GM18505 (cell line): ENCODE measurements at regions not wholly inside any gene's neighbourhood (a gene's known extent, or its start where the extent isn't known, plus 50 kb on each side); places are given as distances from the start of the nearest gene placed in this dataset.

Experiments
- ATAC-seq: cut with Tn5 transposase; IDR thresholded peaks from one replicate; pipeline ENCODE4 v1.9.1; 2021; ENCODE audit not compliant: unreplicated experiment
- POLR2A ChIP-seq: IDR thresholded peaks from 4 replicates; pipeline ENCODE4 v1.6.1; 2011; ENCODE audit warnings: borderline replicate concordance; ENCODE audit not compliant: insufficient read depth, insufficient read length; ENCODE audit errors: extremely low read depth

- ATAC-seq = no peak
- TF ChIP-seq POLR2A = no peak
Measured at GRCh38 chr4:171181090-171181489, 632.1 kb upstream of the GALNTL6 start.

DNA sequence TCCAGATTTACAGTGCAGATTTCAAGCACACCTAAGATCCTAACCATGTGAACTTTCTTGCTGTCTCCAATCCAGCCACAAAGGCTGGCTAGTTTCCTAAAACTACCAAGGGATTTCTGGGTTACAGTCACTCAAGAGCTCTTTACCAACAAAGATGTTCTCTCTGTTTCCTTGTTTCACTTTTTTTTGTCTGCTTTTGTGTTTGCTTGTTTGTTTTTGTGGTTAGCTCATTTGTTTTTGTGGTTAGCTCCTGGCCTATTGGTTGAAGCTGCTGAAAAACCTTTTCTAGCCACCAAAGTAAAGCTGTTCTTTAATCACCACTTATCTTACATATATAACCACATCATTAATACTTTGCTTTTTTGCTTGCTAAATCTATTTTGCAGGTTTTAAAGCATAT, 642.5 kb upstream of the GALNTL6 start:
- TF ChIP-seq POLR2A = no peak
- ATAC-seq = no peak

DNA sequence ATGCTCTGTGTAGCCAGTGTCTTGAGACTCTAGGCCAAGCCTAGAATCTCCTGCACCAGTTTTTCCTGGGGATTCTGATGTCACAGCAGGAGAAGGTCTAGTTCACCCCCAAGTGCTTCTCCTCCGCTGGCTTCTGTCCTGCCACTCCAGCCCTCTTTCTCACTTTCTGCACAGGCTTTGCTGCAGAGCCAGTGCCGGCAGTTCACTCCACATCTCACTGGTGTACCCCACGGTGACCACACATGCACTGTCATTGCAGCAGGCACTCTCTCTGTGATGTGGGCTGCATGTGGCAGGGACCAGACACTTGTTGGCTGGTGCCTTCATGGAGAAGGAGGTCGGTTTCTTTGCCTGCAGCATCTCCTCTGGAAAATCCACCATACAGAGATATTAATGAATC, 643.8 kb upstream of the GALNTL6 start:
- TF ChIP-seq POLR2A = no peak
- no peak for ATAC-seq

GRCh38 chr4:171162478-171162877, 650.7 kb upstream of the GALNTL6 start:
- TF ChIP-seq POLR2A = no peak
- no peak for ATAC-seq

GRCh38 chr4:171157462-171158082, 655.6 kb upstream of the GALNTL6 start:
- TF ChIP-seq POLR2A = no peak
- no peak for ATAC-seq

GRCh38 chr4:171142639-171143038, 670.6 kb upstream of the GALNTL6 start:
- no peak for ATAC-seq
- TF ChIP-seq POLR2A = no peak

DNA sequence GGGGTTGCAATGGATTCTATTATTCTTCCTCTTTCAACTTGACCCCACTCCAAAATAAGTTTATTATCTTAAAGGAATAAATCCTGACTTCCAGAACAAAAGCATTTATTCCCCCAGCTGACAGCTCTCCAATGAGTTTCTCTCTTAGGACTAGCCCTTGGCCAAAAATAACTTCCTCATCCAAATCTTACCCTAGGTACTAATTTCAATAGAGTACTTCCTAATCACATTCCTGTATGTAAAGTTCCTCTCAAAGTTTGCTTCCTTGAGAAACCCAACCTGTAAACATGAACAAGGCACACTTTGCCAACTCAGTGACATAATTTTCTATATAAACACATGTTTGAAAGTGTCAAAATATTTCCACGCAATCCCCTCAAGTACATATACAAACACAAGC, 671.2 kb upstream of the GALNTL6 start:
- no peak for ATAC-seq
- TF ChIP-seq POLR2A = no peak

DNA sequence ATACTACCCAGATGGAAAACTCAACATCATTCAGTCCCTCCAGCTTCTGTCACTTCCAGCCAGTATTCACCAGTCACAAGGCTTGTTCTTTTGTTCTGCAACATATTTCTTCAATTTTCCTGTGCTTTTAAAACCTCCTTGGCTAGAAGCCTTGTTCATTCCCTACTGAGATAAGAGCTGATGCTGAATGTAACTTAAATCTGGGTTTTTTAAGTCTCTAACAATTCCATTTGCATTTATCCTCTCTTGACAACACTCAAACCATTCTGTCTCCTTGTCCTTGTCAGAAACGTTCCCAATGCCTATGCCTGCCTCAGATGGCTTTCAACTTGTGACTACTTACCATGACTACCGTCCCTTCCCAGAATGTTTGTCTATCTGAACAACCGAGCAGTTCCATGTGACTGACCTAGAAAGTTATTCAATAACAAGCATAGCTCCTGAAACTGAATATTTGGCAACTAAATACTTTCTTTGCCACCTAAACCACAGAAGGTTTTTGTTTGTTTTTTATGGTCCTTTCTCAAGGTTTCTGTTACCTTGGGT, 682.9 kb upstream of the GALNTL6 start:
- no peak for ATAC-seq
- TF ChIP-seq POLR2A = no peak

DNA sequence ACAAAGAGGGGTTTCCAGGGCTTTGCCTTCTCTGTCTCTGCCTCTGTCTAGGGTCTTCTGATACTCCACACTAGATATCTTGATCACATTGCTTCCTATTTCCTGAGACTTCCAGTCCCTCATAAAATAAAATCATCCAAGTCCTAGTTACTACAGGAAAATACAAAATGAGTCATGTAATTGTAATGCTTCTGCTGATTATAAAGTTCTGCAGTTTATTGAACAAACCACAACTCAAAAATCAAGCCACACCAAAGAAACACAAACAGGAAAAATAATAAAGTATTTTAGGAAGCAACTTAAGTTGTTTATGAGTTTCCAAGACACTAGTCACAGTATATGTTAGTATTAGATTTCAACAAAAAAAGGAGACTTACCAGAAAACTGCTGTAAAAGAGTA, 695.1 kb upstream of the GALNTL6 start:
- no peak for TF ChIP-seq POLR2A
- no peak for ATAC-seq

DNA sequence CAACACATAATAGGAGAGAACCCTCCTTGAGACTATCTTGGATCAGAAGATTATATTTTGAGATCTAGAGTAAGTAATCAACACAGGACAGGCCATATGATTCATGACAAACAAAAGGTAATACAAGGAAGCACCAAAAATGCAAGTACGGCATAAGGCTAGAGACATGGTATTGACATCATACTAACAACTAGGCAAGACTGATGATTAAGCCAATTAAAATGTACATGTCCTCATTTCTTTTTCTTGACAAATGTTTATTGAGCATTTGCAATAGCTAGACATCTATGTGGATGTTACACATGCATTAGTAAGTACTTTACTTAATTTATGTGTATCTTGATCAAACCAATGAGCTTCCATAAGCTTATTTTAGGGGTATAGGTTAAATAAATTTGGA, 695.7 kb upstream of the GALNTL6 start:
- no peak for ATAC-seq

GRCh38 chr4:171101845-171102244, 711.4 kb upstream of the GALNTL6 start:
- no peak for TF ChIP-seq POLR2A
- ATAC-seq = no peak

More for the DNA sequence above, 695.7 kb upstream of the GALNTL6 start:
- no peak for TF ChIP-seq POLR2A

DNA sequence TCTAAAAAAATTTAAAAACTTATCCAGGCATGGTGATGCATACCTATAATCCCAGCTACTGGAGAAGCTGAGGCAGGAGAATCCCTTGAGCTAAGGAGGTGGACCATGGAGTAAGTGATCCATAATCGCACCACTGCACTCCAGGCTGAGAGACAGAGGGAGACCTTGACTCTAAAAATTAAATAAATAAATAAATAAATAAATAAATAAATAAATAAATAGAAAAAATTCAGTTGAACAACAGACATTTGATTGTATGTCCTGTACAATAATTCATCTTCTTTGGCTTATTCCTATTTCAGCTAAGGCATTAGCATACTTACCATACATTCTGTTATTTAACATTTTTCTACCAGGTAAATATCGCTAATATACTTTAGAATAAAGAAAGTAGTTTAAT, 726.1 kb upstream of the GALNTL6 start:
- no peak for ATAC-seq
- TF ChIP-seq POLR2A = no peak

DNA sequence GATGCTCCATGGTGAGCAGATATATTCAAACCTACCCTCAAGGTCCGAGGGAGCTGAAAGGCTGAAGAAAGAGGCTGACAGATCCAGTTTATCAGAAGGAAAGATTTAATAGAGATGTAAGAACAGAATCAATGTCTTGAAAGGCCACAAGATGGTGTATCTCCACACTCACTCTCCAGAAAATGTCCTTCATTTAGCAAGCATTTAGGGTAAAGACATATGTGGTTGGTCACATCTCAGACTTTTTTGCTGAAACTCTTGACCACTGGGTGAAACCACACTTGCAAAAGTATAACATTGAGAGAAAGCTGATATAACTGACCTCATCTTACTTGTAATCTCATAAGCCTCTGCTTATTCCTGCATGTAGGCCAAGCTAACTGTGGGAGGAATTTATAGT, 745.8 kb upstream of the GALNTL6 start:
- no peak for TF ChIP-seq POLR2A
- no peak for ATAC-seq

DNA sequence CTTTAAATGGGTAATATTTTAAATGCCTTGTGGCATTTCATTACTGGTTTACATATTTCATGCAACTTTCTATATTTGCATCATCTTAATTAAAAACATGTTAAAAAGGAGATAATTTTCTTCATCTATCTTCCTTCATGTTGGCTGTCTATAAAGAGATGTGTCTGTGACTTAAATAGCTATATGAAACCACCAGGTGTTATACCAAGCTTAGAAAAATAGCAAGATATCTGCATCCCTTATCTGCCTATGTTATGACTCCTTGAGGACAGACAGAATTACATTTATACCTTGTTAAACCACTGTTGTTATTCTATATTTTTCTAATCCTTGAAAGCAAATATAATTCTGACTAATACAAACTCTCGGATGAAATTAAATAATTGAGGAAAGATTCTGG, 763.8 kb upstream of the GALNTL6 start:
- no peak for ATAC-seq
- TF ChIP-seq POLR2A = no peak

- TF ChIP-seq POLR2A = no peak
- no peak for ATAC-seq
Measured at GRCh38 chr4:171042989-171043524, 770.1 kb upstream of the GALNTL6 start.

GRCh38 chr4:171035909-171036308, 777.3 kb upstream of the GALNTL6 start:
- no peak for ATAC-seq
- TF ChIP-seq POLR2A = no peak

DNA sequence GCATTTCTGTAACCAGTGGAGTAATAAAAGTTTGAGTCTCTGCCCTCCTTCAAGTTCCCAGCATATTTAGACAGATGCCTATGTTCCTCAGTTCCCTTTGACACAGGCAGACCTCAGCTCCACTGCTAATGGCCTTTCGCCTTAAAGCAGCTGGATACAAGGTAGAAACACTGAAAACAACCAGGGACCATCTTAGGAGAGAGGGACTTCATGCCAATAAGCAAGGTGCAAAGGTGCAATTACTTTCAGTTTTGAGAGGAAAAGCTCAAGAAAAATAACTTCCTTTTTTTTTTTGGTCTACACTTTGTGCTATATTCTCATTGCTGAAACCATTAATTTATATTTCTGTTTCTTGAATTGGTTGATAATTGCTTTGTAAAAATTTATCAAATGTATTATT, 781.9 kb upstream of the GALNTL6 start:
- no peak for TF ChIP-seq POLR2A
- ATAC-seq = no peak
